ENCODE measurements at regions not wholly inside any gene's neighbourhood (a gene's known extent, or its start where the extent isn't known, plus 50 kb on each side); places are given as distances from the start of the nearest gene placed in this dataset.

GRCh38 chr3:106590216-106590615 lies 721.4 kb upstream of the CBLB start:
- no peak for DNase-seq (ENCODE audit: extremely low read depth, low read depth)
- no peak overlapping the region for H3K4me3 ChIP-seq (replicated peaks; ENCODE audit: low read depth, low read length)
- TF ChIP-seq CTCF (IDR thresholded peaks at IDR 0.05; ENCODE audit: low read depth, low read length, missing control alignments), result no peak

- no peak overlapping the region for H3K4me3 ChIP-seq (replicated peaks; ENCODE audit: low read depth, low read length)
- no peak for DNase-seq (ENCODE audit: extremely low read depth, low read depth)
- TF ChIP-seq CTCF (IDR thresholded peaks at IDR 0.05; ENCODE audit: low read depth, low read length, missing control alignments), result no peak
Measured at GRCh38 chr3:106593381-106593780, 724.6 kb upstream of the CBLB start.

GRCh38 chr3:106609666-106610301 lies 741.0 kb upstream of the CBLB start:
- TF ChIP-seq CTCF (IDR thresholded peaks at IDR 0.05; ENCODE audit: low read depth, low read length, missing control alignments), result peak; percentile 86
- peak; percentile 84 for DNase-seq (ENCODE audit: extremely low read depth, low read depth)
- no peak overlapping the region for H3K4me3 ChIP-seq (replicated peaks; ENCODE audit: low read depth, low read length)

- TF ChIP-seq CTCF (IDR thresholded peaks at IDR 0.05; ENCODE audit: low read depth, low read length, missing control alignments), result no peak
- DNase-seq (ENCODE audit: extremely low read depth, low read depth), result peak; percentile 15
- H3K4me3 ChIP-seq (replicated peaks; ENCODE audit: low read depth, low read length), result no peak overlapping the region
Measured at GRCh38 chr3:106610362-106610959, 741.6 kb upstream of the CBLB start.

- TF ChIP-seq CTCF (IDR thresholded peaks at IDR 0.05; ENCODE audit: low read depth, low read length, missing control alignments), result no peak
- no peak for DNase-seq (ENCODE audit: extremely low read depth, low read depth)
- H3K4me3 ChIP-seq (replicated peaks; ENCODE audit: low read depth, low read length), result no peak overlapping the region
Measured at GRCh38 chr3:106611116-106611515, 742.3 kb upstream of the CBLB start.

- no peak for TF ChIP-seq CTCF (IDR thresholded peaks at IDR 0.05; ENCODE audit: low read depth, low read length, missing control alignments)
- H3K4me3 ChIP-seq (replicated peaks; ENCODE audit: low read depth, low read length), result no peak overlapping the region
- DNase-seq (ENCODE audit: extremely low read depth, low read depth), result no peak
Measured at GRCh38 chr3:106611841-106612240, 743.0 kb upstream of the CBLB start.

Measured in HFF-Myc (cell line).